ENCODE measurements at regions not wholly inside any gene's neighbourhood (a gene's known extent, or its start where the extent isn't known, plus 50 kb on each side); places are given as distances from the start of the nearest gene placed in this dataset.

DNA sequence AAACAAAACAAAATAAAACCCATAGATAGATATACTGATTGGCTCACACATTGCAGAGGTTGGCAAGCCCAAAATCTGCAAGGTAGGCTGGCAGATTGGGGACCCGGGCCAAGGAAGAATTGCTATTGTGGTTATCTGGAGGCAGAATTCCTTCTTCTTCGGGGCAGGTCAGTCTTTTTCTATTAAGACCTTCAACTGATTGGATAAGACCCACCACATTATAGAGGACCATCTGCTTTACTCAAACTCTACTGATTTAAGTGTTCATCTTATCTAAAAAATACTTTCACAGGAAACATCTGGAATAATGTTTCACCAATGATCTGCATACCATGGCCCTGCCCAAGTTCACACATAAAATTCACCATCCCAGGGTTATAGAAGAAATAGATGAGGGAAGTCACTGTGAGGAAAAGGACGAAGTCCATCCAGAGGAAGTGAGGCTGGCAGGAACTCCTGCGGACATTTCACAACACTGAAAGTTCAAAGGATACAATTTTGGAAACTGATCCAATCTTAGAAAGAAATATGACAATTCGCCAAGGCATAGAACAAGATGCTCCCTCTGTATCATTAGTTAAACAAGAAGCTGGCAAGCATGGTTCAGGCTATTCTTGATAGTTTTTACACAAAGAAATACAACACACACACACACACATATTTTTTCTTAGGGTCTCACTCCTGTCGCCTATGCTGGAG, 127.6 kb upstream of the MED13L start:
- no peak for DNase-seq

DNA sequence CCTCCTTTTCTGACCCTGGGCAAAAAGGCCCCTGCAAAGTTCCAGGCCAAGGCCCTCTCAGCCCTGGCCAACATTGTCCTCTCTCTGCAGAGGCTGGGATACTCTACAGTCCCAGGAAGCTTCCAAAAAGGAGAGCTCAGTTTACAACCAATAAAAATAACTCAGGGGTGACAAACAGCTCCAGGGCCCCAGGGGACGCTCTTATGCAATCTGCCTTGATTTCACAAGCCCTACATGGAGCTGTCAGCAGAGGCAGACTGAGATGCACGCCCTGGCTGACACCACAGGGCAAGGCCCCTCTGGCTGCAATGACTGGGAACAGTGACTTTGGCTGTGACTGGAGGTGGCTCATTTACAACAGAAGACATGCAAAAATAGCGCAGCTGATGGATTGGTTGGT, 129.0 kb upstream of the MED13L start:
- no peak for DNase-seq

DNA sequence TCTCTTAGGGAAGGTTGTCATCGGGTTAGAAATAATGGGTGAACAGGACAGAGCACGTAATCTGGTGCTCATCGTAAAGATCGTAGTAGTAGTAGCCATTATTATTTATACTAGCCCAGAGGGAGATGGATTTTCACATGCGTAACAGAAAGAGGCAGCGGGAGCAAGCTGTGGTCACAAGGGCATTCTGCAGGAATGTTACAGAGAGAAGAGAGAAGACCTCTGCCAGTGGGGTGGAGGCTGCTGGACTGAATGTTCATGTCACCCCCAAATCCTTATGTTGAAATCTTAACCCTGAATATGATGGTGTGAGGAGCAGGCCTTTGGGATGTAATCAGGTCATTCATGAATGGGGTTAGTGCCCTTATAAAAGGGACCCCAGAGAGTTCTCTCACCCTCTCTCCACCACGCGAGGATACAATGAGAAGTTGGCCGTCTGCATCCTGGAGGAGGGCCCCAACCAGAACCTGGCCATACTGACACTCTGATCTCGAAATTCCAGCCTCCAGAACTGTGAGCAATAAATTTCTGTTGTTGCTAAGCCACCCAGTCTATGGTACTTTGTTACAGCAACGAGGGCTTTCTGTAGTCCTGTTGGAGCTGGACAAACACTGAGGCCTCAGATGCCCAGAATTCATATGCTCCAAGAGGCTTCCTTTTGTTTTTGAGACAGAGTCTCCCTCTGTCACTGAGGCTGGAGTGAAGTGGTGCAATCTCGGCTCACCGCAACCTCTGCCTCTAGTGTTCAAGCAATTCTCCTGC, 131.2 kb upstream of the MED13L start:
- no peak for DNase-seq

DNA sequence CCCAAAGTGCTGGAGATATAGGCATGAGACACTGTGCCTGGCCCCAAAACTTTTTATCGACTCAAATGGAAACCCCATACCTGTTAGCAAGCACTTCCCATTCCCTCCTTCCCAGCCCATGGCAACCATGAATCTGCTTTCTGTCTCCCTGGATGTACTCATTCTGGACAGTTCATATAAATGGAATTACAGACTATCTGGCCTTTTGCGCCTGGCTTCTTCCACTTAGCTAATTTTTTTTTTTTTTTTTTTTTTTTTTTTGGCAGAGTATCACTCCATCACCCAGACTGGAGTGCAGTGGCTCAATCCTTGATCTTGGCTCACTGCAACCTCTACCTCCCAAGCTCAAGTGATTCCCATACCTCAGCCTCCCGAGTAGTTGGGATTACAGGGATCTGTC, 134.5 kb upstream of the MED13L start:
- no peak for DNase-seq

DNA sequence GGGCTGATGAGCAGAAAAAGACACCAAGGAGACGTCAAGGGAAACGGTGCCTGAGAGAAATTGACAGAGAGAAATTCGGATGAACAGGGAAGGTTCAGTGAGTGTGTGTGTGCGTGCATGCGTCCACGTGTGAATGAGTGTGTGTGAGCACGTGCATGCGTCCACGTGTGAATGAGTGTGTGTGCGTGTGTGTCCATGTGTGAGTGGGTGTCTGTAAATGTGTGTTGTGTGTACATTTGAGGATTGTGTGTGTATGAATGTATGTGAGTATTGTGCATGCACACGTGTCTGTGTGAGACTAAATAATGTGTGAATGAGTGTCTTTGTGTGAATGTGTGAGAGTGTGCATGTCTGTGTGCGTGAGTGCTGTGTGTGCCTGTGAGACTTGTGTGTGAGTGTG, 137.4 kb upstream of the MED13L start:
- DNase-seq: no peak

DNA sequence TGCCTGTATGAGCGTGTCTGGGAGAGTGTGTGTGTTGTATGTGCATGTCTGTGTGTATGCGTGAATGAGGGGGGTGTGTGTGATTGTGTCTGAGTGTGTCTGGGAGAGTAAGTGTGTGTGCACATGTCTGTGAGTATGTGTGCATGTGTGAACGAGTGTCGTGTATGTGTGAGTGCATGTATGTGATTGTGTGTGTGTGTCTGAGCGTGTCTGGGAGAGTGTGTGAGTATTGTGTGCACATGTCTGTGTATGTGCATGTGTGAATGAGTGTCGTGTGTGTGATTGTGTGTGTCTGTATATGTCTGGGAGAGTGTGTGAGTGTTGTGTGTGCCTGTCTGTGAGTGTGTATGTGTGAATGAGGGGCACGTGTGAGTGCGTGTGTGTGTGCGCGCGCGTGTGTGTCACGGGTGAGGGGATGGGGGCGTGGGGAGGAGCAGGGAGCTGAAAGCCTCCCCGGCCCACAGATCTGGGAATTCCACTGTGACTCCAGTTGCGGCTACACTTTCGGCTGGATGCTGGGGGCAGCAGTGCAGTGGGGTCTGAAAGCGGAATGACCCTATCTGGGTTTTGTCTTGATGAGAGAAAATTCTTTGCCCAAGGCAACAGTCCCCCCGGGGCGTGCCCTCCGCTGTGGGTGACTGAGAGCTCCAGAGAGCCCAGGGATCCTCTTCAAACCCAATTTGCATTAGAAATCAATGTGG, 138.1 kb upstream of the MED13L start:
- DNase-seq: no peak

DNA sequence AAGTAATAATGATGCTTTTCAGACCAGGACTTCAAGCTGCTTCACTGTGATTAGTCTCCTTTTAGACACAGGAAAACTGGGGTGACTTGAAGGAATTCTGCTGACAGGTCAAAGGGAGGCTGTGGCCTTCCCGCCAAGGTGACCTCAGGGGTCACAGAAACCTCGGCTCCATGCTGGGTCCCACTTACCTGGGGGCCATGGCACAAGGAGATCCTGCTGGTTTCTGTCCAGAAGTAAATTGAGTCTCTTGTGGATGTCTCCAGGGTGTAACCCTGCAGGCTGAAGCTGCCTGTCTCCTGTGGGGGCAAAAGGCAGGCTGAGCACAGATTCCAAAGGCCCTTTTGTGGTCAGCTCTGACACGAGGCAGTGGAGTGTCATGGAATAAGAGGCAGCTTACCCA, 138.7 kb upstream of the MED13L start:
- DNase-seq: no peak

DNA sequence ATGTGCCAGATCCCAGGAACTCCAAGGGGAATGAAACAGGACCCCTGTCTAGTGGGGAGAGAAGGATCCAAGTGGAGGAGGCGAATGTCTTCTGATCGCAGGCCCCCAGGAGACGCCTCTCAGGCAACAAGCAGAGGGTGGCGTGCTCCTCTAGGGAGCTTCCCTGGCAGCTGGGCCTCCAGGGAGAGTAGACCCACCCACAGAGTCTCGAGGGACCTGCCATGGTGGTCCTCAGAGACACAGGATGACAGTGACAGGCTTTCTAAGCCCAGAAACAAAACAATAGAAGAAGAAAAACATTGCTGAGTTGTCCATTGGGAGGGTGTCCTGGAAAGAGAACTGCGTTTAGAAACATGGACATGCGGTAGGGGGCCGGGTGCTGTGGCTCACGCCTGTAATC, 140.6 kb upstream of the MAP1LC3B2 start:
- DNase-seq: no peak

DNA sequence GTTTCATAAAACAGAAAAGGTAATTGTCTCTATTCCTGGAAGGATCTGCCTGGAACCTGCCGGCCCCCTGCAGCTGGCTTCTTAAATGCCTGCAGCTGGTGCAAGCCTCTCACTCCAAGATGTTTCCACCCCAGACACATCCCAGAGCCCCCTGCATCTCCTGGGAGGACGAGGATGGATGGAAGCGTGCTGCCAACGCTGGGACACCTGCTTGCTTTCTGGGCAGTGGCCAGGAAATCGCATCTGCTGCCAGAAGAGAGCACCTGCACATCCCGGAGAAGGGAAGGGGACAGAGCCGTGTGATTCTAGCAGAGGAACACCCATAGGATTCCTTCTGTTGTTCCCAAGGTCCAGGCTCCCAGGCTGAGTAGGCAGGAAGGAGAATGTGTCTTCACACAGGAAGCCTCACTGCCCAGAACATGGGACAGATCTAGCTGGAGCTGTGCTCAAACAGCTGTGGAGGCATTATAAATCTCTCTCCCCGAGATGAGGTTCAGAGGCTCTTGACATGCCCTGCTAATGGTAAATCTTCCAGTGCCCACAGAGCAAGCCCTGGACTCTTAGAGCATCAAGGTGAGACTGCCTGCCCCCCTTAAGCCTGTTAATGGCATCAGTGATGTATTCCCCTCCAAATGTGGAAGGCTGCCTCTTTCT, 138.8 kb upstream of the MAP1LC3B2 start:
- no peak for DNase-seq

DNA sequence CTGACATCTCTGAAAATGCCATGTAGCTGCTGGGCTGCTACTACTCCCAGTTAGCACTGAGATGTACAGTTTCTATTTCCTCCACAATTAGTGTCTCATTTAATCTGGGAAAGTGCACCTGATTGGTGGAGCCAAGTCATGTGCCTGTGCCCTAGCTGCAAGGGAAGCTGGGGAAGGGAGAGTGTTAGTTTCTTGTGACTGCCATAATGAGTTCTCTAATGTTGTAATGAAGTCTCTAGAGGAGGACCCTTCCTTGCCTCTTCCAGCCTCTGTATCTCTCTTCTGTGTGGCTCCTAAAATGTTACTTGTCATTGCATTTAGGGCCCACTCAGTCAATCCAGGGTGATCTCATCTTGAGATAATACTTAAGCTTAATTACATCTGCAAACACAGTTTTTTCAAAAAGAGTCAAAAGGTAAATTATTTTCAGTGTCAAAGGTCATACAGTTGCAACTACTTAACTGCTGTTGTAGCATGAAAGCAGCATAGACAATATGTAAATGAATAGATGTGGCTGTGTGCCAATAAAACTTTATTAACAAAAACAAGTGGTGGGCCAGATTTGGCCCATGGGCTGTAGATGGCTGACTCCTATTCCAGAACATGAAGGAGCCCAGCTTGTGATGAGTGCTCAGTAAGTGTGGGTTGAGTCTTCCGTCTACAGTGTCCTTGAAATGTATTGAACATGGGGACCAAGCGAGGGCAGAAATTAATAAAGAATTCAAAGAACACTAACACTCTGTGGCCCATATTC, 137.2 kb upstream of the MAP1LC3B2 start:
- no peak for DNase-seq

DNA sequence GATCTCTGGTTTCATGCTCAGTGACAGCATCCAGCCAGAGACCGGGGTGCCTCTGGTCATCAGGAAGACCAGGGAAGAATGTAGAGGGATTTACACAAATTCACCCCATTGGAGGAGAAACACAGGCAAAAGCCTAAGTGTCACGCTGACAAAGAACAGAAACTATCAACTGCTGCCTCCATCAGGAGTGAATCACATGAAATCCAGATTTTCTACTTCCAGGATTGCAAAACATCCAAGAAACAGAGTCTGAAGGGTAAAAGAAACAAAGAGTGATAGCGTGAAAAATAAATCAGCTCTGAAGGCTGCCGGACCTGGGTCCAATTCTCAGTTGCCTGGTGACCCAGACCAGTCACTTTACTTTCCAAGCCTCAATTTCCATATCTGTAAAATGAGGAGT, 136.1 kb upstream of the MAP1LC3B2 start:
- no peak for DNase-seq

DNA sequence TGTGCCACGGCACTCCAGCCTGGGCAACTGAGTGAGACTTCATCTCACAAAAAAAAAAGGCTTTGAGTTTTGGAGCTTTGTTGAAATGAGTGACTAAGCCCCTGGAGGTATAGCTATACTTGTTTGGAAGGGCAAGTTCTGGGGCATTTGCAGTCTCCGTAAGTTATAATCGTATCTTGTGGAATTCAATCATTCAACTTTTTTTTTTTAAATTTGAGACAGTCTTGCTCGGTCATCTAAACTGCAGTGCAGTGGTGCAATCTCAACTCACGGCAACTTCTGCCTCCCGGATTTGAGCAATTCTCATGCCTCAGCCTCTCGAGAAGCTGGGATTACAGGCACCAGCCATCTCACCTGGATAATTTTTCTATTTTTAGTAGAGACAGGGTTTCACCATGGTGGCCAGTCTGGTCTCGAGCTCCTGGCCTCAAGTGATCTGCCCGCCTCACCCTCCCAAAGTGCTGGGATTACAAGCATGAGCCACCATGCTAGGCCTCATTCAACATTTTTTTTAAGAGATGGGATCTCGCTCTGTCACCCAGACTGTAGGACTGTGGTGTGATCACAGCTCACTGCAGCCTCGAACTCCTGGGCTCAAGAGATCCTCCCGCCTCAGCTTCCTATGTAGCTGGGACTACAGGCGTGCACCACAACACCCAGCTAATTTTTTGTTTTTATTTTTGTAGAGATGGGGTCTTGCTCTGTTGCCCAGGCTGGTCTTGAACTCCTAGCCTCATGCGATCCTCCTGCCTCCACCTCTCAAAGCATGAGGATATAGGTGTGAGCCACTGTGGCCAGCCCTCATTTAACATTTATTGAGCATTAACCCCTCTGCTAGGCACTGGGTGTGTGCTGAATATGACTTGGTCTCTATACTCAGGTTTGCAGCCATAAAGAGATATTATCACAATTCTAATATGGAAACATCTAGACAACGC, 133.7 kb upstream of the MAP1LC3B2 start:
- no peak for DNase-seq

DNA sequence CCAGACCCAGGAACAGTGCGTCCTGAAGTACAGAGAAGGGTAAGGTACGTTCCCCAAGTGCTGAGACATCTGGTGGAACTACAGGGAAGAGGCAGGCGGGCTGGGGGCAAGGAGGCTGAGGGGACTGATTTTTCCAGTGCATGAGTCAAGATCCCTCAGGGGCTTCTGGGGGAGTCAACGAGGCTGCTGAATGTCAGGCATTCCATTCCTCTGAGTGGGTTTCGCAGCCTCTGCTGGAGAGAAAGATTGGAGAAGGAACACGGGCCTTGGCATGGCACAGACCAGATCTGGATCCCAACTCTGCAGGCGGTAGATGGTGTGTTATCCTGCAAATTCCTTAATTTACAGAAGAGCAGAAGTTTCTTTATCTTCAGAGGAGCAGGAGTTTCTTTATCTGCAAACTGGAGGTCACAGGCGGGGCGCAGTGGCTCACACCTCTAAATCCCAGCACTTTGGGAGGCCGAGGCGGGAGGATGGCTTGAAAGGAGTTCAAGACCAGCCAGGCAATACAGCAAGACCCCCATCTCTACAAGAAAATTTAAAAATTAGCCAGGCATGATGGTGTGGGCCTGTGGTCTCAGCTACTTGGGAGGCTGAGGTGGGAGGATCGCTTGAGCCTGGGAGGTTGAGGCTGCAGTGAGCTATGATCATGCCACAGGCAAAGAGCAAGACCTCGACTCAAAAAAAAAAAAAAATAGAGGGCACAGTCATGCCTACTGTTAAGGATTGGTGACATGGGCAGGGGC, 132.6 kb upstream of the MAP1LC3B2 start:
- DNase-seq: no peak

DNA sequence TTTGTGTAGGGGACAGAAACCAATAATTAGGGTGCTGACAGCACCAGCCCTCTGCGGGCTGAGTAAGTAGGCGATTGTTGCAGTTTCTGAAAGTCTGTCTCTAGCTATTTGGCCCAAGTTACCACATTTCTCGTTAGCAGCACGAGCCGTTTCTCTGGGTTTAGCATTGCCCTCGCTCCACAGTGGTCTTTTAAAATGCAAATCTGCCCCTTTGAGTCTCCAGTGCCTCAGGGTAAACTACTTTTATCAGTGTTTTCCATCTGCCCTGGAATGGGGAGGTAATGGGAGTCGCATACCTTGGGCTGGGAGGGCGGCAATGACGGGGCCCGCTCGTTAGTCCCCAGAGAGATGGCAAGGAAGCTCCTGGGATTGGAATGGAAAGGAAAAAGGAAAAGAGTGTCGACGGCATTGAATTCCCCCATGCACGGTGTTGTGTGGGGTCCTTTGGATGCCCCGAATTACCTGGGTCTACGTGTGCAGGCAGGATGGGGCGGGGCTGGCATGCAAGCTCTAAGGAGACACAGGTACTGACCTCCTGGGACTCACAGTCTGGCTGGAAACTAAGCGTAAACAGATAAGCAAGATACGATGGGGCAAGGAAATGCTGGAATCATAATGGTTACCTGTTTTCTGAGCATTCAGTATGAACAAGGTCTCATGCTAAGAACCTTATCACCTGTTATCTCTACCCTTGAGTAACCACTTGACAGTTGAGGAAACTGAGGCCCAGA, 131.8 kb upstream of the MAP1LC3B2 start:
- DNase-seq: no peak

DNA sequence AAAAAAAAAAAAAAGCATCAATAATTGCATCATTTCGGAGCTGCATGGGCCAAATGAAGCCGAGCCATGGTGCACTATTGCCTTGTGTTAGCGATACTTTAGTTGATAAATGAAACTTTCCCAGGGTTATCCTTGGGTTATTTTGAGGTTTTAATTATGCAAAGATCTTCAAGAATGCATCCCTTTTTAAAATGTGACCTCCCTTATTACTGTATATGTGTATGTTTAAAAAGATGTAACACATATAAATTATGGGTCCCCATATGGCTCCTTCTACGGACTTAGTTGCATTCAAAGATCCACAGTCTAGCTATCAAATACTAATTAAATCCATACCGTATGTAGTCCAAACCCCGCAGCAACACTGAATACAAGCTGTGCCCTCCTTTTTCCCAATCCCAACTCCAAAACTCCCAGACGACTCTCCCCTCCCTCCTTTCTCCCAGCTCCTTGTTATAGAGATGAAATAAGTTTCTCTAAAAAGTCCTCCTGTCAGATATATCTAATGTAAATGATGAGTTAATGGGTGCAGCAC, 129.3 kb upstream of the MAP1LC3B2 start:
- no peak for DNase-seq

DNA sequence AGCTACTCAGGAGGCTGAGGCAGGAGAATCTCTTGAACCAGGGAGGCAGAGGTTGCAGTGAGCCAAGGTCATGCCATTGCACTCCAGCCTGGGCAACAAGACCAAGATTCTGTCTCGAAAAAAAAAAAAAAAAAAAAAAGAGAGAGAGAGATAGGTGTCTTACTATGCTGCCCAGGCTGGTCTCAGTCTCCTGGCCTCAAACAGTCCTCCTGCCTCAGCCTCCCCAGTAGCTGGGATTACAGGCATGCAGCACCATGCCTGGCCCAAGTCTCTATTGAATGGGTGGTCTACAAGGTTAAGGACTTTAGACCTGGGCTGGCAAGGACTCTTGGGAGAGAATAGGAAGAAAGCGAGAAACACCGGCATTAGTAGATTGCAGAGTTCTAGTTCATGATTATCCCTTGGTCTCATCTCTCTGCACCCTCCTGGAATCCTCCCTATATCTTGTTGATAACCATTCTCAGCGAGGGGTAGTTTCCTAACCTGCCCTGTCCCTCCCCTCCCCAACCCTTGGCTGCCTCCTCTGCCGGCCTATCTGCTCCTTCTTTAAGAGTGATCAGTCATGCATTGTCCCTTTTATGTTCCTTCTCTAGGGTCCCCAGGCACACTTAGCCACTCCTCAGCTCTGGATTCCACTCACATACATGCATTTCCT, 128.1 kb upstream of the MAP1LC3B2 start:
- DNase-seq: no peak

DNA sequence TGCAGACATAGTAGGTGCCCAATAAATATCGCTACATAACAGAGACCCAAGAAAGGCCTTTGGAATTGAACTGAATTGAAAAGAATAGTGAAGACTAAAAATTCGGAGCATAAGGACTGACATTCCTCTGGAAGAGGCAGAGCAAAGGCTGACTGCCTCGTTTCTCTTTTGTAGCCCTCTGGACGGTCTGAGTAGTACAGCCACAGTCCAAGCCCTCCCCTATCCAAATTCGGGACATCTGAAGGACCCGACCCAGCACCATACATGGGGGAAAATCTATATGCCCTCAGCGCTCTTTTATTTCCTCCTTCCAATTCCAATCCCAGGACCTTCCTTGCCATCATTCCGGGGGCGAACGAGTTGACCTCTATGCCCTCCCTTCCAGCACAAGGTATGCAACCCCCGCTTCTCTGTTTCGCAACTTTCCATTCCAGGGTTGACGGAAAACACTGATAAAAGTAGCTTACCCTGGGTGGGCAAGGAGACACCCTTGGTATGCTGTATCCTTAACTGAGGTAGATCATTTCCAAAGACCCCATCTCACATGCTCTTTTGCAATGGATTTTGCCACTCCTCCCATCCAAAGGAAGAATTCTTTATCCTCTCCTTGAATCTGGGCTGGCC, 127.4 kb upstream of the MAP1LC3B2 start:
- no peak for DNase-seq

DNA sequence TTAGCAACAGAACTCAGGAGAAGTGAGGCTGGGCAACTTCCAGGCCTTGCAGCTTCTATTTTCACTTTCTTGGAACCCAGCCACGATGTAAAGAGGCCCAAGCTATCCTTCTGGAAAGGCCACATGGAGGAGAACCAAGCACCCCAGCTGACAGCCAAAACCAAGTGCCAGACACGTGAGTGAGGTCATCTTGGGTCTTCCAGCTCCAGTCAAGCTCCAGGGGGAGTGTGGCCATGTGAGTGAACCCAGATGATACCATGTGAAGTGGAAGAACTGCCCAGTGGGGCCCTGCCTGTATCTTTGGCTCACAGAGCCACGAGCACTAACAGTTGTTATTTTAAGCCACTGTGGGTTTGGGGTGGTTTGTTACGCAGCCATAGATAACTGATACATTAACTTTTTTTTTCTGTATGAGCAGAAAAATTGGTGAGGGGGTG, 126.8 kb upstream of the MAP1LC3B2 start:
- no peak for DNase-seq

DNA sequence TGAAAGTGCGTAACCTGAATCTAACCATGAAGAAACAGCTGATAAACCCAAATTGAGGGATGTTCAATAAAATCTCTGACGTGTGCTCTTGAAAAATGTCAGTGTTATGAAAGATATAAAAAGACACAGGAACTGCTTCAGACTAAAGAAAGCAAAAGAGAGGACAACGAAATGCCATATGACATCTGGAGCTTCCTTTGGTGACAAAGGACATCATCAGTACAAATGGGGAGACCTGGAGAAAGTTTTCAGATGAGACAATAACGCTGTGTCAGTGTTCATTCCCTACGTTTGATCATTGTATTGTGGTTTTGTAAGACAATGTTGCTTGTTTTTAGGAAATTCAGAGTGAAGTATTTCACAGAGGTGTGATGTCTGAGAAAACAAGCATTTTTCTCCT, 125.9 kb upstream of the MAP1LC3B2 start:
- no peak for DNase-seq

All from activated T-cell treated with anti-CD3 and anti-CD28 coated beads, Interleukin-2, amount 50 U/mL, for 1 hour (primary cell).